ENCODE measurements at regions not wholly inside any gene's neighbourhood (a gene's known extent, or its start where the extent isn't known, plus 50 kb on each side); places are given as distances from the start of the nearest gene placed in this dataset.

GRCh38 chr2:71891155-71891554 lies 256.5 kb downstream of the CYP26B1 start:
- H3K4me3 ChIP-seq, result no peak overlapping the region
- H3K36me3 ChIP-seq (ENCODE audit: insufficient read depth, low read length), result no peaks in the 10 kb centered on the region
- H3K9ac ChIP-seq (ENCODE audit: insufficient read length), result no peak overlapping the region
- no peak overlapping the region for H3K27ac ChIP-seq
- TF ChIP-seq FOXP2 (optimal IDR thresholded peaks at IDR 0.05; ENCODE audit: control extremely low read depth, extremely low read length, insufficient read depth) (no peak), EZH2 (IDR thresholded peaks at IDR 0.05) (no peak), POLR2AphosphoS5 (IDR thresholded peaks at IDR 0.05; ENCODE audit: borderline replicate concordance, low read depth, low read length) (no peak)
- DNase-seq (ENCODE audit: low read depth, low spot score), result no peak
- H3K9me3 ChIP-seq (ENCODE audit: low read depth, low read length), result no peaks in the 10 kb centered on the region

- DNase-seq (ENCODE audit: low read depth, low spot score), result no peak
- no peaks in the 10 kb centered on the region for H3K9me3 ChIP-seq (ENCODE audit: low read depth, low read length)
- H3K27ac ChIP-seq, result no peak overlapping the region
- no peak overlapping the region for H3K4me3 ChIP-seq
- no peaks in the 10 kb centered on the region for H3K36me3 ChIP-seq (ENCODE audit: insufficient read depth, low read length)
- TF ChIP-seq FOXP2 (optimal IDR thresholded peaks at IDR 0.05; ENCODE audit: control extremely low read depth, extremely low read length, insufficient read depth) (no peak), POLR2AphosphoS5 (IDR thresholded peaks at IDR 0.05; ENCODE audit: borderline replicate concordance, low read depth, low read length) (no peak), EZH2 (IDR thresholded peaks at IDR 0.05) (no peak)
- no peak overlapping the region for H3K9ac ChIP-seq (ENCODE audit: insufficient read length)
Measured at GRCh38 chr2:71889759-71890684, 257.6 kb downstream of the CYP26B1 start.

- TF ChIP-seq EZH2 (IDR thresholded peaks at IDR 0.05), result no peak
- TF ChIP-seq POLR2AphosphoS5 (IDR thresholded peaks at IDR 0.05; ENCODE audit: borderline replicate concordance, low read depth, low read length), result no peak
- TF ChIP-seq FOXP2 (optimal IDR thresholded peaks at IDR 0.05; ENCODE audit: control extremely low read depth, extremely low read length, insufficient read depth), result no peak
- no peak overlapping the region for H3K27ac ChIP-seq
Measured at GRCh38 chr2:71888751-71889445, 258.8 kb downstream of the CYP26B1 start.

GRCh38 chr2:71887196-71887595 lies 260.5 kb downstream of the CYP26B1 start:
- Histone ChIP-seq H3K9ac (ENCODE audit: insufficient read length) (no peak overlapping the region), H3K4me3 (no peak overlapping the region), H3K9me3 (ENCODE audit: low read depth, low read length) (no peaks in the 10 kb centered on the region), H3K27ac (no peak overlapping the region), H3K36me3 (ENCODE audit: insufficient read depth, low read length) (no peaks in the 10 kb centered on the region)
- no peak for DNase-seq (ENCODE audit: low read depth, low spot score)
- no peak for TF ChIP-seq EZH2 (IDR thresholded peaks at IDR 0.05)
- TF ChIP-seq POLR2AphosphoS5 (IDR thresholded peaks at IDR 0.05; ENCODE audit: borderline replicate concordance, low read depth, low read length), result no peak
- TF ChIP-seq FOXP2 (optimal IDR thresholded peaks at IDR 0.05; ENCODE audit: control extremely low read depth, extremely low read length, insufficient read depth), result no peak

More at GRCh38 chr2:71888751-71889445, 258.8 kb downstream of the CYP26B1 start:
- H3K9ac ChIP-seq (ENCODE audit: insufficient read length), result no peak overlapping the region
- H3K4me3 ChIP-seq, result no peak overlapping the region
- H3K9me3 ChIP-seq (ENCODE audit: low read depth, low read length), result no peaks in the 10 kb centered on the region
- no peak for DNase-seq (ENCODE audit: low read depth, low spot score)
- H3K36me3 ChIP-seq (ENCODE audit: insufficient read depth, low read length), result no peaks in the 10 kb centered on the region

GRCh38 chr2:71886241-71886640 lies 261.4 kb downstream of the CYP26B1 start:
- no peak for DNase-seq (ENCODE audit: low read depth, low spot score)
- no peak overlapping the region for H3K9ac ChIP-seq (ENCODE audit: insufficient read length)
- H3K27ac ChIP-seq, result no peak overlapping the region
- no peak overlapping the region for H3K4me3 ChIP-seq
- no peaks in the 10 kb centered on the region for H3K36me3 ChIP-seq (ENCODE audit: insufficient read depth, low read length)
- no peaks in the 10 kb centered on the region for H3K9me3 ChIP-seq (ENCODE audit: low read depth, low read length)
- TF ChIP-seq FOXP2 (optimal IDR thresholded peaks at IDR 0.05; ENCODE audit: control extremely low read depth, extremely low read length, insufficient read depth) (no peak), POLR2AphosphoS5 (IDR thresholded peaks at IDR 0.05; ENCODE audit: borderline replicate concordance, low read depth, low read length) (no peak), EZH2 (IDR thresholded peaks at IDR 0.05) (no peak)

- DNase-seq (ENCODE audit: low read depth, low spot score), result no peak
- TF ChIP-seq FOXP2 (optimal IDR thresholded peaks at IDR 0.05; ENCODE audit: control extremely low read depth, extremely low read length, insufficient read depth) (no peak), EZH2 (IDR thresholded peaks at IDR 0.05) (no peak), POLR2AphosphoS5 (IDR thresholded peaks at IDR 0.05; ENCODE audit: borderline replicate concordance, low read depth, low read length) (no peak)
- Histone ChIP-seq H3K4me3 (no peak overlapping the region), H3K9me3 (ENCODE audit: low read depth, low read length) (no peaks in the 10 kb centered on the region), H3K36me3 (ENCODE audit: insufficient read depth, low read length) (no peaks in the 10 kb centered on the region), H3K9ac (ENCODE audit: insufficient read length) (no peak overlapping the region), H3K27ac (no peak overlapping the region)
Measured at GRCh38 chr2:71884303-71885042, 263.2 kb downstream of the CYP26B1 start.

- Histone ChIP-seq H3K36me3 (ENCODE audit: insufficient read depth, low read length) (no peaks in the 10 kb centered on the region), H3K4me3 (no peak overlapping the region), H3K27ac (no peak overlapping the region), H3K9ac (ENCODE audit: insufficient read length) (no peak overlapping the region), H3K9me3 (ENCODE audit: low read depth, low read length) (no peaks in the 10 kb centered on the region)
- TF ChIP-seq FOXP2 (optimal IDR thresholded peaks at IDR 0.05; ENCODE audit: control extremely low read depth, extremely low read length, insufficient read depth) (peak; percentile 32), POLR2AphosphoS5 (IDR thresholded peaks at IDR 0.05; ENCODE audit: borderline replicate concordance, low read depth, low read length) (no peak), EZH2 (IDR thresholded peaks at IDR 0.05) (no peak)
- DNase-seq (ENCODE audit: low read depth, low spot score), result no peak
Measured at GRCh38 chr2:71882949-71883472, 264.7 kb downstream of the CYP26B1 start.
